GM18867 (cell line): ENCODE measurements at regions not wholly inside any gene's neighbourhood (a gene's known extent, or its start where the extent isn't known, plus 50 kb on each side); places are given as distances from the start of the nearest gene placed in this dataset.
"Not testable (repeated sequence)": the region's sequence is repeated elsewhere in the genome, so short reads cannot be mapped to it uniquely, and the experiment has no call there.

ENCODE experiments used
- ATAC-seq: cut with Tn5 transposase; IDR thresholded peaks from one replicate; pipeline ENCODE4 v1.9.1; 2021; ENCODE audit warnings: mild to moderate bottlenecking, moderate library complexity; ENCODE audit not compliant: unreplicated experiment

GRCh38 chr4:169934794-169935429 is 91.3 kb downstream of the MFAP3L start:
- no peak for ATAC-seq

GRCh38 chr4:169933531-169933930 is 92.7 kb downstream of the MFAP3L start:
- no peak for ATAC-seq

DNA sequence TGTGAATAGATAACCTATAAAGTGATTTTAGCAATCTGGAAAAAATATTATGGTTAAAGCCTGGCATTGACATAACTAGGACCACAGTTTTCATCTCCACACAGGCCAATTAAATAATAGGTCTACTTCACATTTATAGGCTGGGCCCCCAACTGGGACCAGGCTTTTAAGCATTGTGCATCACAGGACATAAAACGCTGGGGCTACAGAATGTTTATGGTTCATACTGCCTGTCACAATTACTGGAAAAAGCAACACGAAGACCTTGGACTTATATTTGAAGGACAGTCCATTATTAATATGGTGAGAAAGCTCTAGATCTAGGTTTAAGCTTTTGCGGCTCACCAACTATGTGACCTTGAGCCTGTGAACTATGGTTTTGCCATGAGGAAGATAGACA is 94.2 kb downstream of the MFAP3L start:
- ATAC-seq, result no peak

DNA sequence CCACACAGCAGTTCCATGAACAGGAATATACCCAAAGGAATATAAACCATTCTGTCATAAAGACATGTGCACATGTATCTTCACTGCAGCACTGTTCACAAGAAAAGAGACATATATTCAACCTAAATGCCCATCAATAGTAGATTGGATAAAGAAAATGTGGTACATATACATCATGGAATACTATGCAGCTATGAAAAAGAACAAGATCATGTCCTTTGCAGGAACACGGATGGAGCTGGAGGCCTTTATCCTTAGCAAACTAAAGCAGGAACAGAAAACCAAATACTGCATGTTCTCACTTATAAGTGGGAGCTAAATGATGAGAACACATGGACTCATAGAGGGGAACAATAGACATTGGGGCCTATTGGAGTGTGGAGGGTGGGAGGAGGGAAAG is 95.4 kb downstream of the MFAP3L start:
- not testable (repeated sequence) for ATAC-seq

DNA sequence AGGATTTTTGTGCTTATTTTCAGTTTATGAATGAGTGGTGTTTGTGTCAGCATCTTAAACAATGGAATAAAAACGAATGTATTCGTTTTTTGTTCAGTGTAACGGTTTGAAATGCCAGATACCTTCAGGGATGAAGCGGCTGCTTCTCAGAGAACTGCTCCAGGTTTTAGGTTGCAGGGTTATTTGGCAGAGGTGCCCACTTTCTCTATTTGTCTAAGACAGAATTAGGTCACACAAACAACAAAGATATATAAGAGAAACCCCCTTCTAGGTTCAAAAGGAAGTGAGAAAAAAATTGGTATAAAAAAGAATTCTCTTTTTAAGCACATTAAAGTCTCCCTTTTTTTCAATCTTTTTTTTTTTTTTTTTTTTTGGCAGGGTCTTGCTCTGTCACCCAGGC is 98.9 kb downstream of the MFAP3L start:
- ATAC-seq, result no peak

- no peak for ATAC-seq
Observed at GRCh38 chr4:169925678-169926077, 100.5 kb downstream of the MFAP3L start.

DNA sequence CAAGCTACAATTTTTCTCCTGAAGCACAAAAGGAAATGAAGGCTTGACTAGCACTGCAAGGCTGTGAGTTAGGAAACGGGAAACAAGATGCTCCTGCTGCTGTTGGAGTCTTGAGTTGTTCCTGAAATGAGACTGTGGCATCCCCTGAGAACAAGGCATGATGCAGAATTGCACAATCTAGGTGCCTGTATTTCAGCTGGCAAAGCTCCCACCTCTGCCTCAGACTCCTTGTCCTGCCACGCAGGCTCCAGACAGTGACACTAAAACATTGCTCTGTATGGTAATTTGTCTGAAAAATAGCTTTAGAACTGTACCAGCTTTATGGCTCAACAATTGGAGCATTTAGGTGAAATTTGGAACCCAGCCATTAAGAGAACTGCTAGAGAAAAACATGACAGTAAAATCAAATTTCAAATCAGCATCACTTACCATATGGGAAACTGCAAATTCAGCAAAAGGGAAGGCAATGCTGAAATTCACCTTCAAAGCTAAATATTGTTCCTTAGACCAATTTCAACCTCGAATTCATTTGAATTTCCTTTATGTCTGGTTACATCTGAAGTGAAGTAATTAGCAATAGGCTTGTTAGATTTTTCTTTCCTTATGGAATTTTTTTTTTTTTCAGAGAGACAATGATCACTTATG is 103.4 kb downstream of the MFAP3L start:
- ATAC-seq, result no peak

- no peak for ATAC-seq
Observed at GRCh38 chr4:169921732-169922131, 104.5 kb downstream of the MFAP3L start.

DNA sequence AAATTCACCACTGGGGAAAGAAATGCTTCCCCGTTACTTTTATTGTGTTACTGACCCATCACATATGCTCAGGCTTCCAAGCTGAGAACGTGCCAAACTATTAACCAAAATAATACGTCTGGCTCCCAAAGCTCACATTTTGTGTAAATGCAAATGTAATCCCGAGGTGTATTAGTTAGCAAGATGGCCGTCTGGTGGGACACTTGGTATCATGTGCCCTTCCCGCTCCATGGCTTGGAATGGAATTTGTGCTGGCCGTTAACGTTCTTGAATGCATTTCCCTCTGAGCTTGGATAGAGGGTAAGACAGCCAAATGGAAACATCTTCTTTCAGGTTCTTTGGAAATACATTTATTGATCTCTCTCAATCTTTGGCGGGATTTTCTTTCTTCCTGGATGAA is 105.0 kb downstream of the MFAP3L start:
- ATAC-seq, result no peak

DNA sequence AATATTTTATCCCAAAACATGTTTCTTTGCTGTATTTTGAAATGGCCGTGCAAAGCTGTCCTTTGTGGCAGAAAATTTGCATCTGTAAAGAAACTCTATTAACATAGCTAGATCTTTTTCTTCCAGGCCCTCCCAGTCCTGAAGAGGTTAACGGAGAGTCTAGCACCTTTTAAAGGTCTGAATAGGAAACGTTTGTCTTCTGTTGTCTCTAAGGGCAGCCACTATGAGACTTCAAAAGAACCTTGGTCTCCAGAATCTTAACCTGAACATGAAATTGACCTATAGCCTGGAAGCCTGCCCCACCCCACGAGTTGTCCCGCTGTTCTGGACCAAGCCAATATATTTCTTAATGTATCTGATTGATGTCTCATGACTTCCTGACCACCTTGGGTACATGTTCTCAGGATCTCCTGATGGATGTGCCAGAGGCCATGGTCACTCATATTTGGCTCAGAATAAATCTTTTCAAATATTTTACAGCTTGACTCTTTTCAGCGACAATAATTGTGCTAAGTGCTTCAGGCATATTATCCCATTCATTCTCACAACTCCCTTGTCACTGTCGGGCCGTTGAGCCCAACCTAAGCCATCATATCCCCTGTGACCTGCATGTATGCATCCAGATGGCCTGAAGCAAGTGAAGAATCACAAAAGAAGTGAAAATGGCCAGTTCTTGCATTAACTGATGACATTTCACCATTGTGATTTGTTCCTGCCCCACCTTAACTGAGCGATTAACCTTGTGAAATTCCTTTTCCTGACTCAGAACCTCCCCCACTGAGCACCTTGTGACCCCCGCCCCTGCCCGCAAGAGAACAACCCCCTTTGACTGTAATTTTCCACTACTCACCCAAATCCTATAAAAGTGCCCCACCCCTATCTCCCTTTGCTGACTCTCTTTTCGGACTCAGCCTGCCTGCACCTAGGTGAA is 106.7 kb downstream of the MFAP3L start:
- ATAC-seq, result not testable (repeated sequence)

DNA sequence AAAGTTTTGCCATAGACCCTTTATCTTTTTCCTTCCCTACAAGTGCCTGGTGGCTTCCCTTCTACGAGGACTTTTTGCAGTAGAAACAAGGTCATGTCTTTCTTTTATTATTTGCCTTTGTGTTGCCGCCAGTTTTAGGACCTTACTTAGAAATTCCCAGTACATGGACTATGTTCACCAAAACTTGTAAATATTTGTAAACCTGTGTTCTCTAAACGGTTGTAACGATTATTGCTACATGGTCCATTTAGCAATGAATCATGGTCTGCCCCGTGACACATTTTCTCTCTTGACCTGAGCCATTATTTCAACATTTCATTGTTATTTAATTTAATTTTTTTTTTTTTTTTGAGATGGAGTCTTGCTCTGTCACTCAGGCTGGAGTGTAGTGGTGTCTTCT is 110.7 kb downstream of the MFAP3L start:
- ATAC-seq, result no peak

DNA sequence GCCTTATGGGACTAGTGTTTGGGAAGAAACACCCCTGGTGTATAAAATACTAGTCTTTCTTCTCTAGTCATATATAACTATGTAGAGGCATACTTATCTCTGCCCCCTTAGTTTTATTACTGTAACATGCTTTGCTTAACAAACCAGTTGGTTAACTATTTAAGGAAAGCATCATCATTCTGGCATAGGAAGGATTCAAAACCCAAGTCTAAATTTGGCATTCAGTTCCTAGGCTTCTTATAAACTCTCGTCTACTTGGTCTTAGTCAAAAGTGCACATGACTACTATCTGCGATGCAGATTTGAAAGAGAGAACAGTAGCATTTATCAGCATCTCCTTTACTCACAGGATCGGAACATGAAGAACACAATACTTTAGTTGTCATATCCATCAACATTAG is 111.3 kb downstream of the MFAP3L start:
- no peak for ATAC-seq

- ATAC-seq, result no peak
Observed at GRCh38 chr4:169912996-169913395, 113.2 kb downstream of the MFAP3L start.

DNA sequence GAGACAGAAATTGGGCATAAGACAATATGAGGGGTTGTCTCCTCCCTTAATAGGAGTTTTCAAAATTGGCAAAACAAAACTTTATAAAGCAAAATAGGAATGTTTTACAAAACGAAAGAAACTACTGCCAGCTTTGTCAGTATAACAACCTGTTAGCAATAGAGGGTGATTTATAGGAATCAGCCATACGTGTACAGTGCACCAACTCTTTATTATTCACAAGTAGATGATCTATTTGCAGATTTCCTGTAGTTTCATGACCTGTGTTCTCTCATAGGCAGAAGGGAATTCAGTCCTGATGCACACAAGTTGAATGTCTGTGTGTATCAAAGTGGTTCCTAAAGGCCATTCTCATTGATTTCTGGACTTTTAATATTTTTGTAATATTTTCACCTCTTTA is 116.3 kb downstream of the MFAP3L start:
- ATAC-seq, result no peak

DNA sequence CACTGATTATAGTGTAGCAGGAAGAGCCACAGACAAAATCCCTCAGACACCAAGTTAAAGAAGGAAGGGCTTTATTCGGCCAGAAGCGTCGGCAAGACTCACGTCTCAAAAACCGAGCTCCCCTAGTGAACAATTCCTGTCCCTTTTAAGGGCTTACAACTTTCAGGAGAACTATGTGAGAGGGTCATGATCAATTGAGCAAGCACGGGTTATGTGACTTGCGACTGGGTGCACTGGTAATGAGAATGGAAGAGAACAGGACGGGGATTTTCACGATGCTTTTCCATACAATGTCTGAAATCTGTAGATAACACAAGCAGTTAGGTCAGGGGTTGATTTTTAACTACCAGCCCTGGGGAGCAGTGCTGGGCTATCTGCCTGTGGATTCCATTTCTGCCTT is 116.7 kb downstream of the MFAP3L start:
- no peak for ATAC-seq

DNA sequence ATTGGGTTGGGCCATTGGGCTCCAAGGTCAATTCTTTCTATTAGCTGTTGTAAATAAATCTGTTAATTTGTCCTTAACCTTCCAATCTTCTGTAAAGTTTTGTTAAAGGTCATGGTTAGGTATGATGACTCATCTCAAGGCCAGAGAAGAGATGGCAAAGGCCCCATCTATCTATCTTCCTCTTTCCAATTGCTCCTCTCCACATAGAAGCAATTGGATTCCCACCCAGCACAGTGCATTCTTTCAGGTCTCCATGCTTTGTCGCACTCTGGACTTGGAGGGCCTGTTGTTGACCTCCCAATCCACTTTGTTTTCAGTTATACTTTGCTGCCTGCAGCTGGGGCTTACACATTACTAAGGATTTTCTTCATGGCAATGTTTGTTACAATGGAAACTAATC is 118.5 kb downstream of the MFAP3L start:
- ATAC-seq, result no peak

DNA sequence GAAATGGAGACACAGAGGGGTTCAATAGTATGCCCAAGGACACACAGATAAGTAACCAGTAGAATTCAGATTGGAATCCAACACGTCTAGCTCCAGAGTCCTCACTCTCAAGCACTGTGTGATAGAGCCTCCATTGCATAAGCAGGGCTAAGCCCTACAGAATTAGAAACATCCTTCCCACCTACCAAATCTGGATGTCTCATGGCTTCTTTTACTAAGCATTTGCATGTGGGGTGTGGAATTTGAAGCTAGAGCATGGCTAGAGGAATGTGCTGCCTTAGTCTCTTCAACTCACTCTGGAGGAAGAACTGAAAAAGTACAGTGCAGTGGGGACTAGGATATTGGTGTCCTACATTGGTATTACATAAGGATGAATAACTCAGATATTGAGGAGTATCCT is 119.4 kb downstream of the MFAP3L start:
- ATAC-seq, result no peak

DNA sequence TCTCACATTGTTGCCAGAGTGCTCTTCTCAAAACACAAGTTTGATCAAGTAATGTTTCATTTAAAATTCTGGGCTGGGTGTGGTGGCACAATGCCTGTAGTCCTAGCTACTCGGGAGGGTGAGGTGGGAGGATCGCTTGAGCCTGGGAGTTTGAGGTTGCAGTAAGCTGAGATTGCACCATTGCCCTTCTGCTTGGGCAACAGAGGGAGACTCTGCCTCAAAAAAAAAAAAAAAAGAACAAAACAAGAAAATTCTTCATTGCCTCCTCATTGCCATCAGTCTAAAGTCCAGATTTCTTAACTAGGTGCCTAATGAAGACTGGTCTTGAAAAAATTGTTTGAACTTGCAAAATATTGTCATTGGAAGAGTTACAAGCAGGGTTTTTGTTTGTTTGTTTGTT is 120.1 kb downstream of the MFAP3L start:
- no peak for ATAC-seq

GRCh38 chr4:169902658-169903345 is 123.4 kb downstream of the MFAP3L start:
- ATAC-seq, result no peak

GRCh38 chr4:169900241-169900845 is 125.9 kb downstream of the MFAP3L start:
- ATAC-seq, result no peak

- ATAC-seq, result no peak
Observed at GRCh38 chr4:169899295-169899694, 126.9 kb downstream of the MFAP3L start.
